HCT116 (cell line): ENCODE measurements at regions not wholly inside any gene's neighbourhood (a gene's known extent, or its start where the extent isn't known, plus 50 kb on each side); places are given as distances from the start of the nearest gene placed in this dataset.

Experiments
- ATF3 ChIP-seq: IDR thresholded peaks from 2 replicates; pipeline ENCODE4 v1.6.1; 2012
- CEBPB ChIP-seq: IDR thresholded peaks from 2 replicates; pipeline ENCODE4 v1.6.1; 2012; ENCODE audit warnings: low read depth
- CTCF ChIP-seq, 3 experiments: fragments of 200-600 bp in 1 of 3; sonication (generic) in 1 of 3; IDR thresholded peaks in 2 of 3; conservative IDR thresholded peaks in 1 of 3; 2 replicates each; pipeline ENCODE4 v1.5.1; 2012 to 2017; ENCODE audit warnings: low read depth in 2 of 3, low read length in 2 of 3, antibody characterized with exemption in 1 of 3, borderline replicate concordance in 1 of 3, control low read depth in 1 of 3, mild to moderate bottlenecking in 1 of 3, mixed read lengths in 1 of 3, mixed run types in 1 of 3, moderate library complexity in 1 of 3; ENCODE audit not compliant: insufficient read depth in 1 of 3
- EZH2 ChIP-seq: fragments of 200-600 bp; sonication (generic); IDR thresholded peaks from 2 replicates; pipeline ENCODE4 v1.6.1; 2017; ENCODE audit warnings: antibody characterized with exemption, mixed run types
- EZH2phosphoT487 ChIP-seq: fragments of 200-600 bp; IDR thresholded peaks from 2 replicates; pipeline ENCODE4 v1.6.1; 2018; ENCODE audit warnings: antibody characterized with exemption, borderline replicate concordance
- JUND ChIP-seq: IDR thresholded peaks from 2 replicates; pipeline ENCODE4 v1.6.1; 2012
- POLR2A ChIP-seq: IDR thresholded peaks from 2 replicates; pipeline ENCODE4 v1.7.0; 2011; ENCODE audit warnings: borderline replicate concordance; ENCODE audit not compliant: insufficient read depth, insufficient read length; ENCODE audit errors: extremely low read depth
- POLR2AphosphoS5 ChIP-seq: IDR thresholded peaks from 2 replicates; pipeline ENCODE4 v1.6.1; 2011; ENCODE audit warnings: mild to moderate bottlenecking, low read depth, low read length, moderate library complexity
- SP1 ChIP-seq: IDR thresholded peaks from 2 replicates; pipeline ENCODE4 v1.6.1; 2012; ENCODE audit warnings: low read depth
- SRF ChIP-seq: IDR thresholded peaks from 2 replicates; pipeline ENCODE4 v1.6.1; 2012; ENCODE audit warnings: low read depth
- ZBTB33 ChIP-seq: IDR thresholded peaks from 2 replicates; pipeline ENCODE4 v1.6.1; 2011; ENCODE audit warnings: mild to moderate bottlenecking, low read length, moderate library complexity; ENCODE audit not compliant: insufficient replicate concordance; ENCODE audit errors: extremely low read depth
- ZFX ChIP-seq: fragments of 450-650 bp; IDR thresholded peaks from 2 replicates; pipeline ENCODE4 v1.6.1; 2017
- ZNF274 ChIP-seq: fragments of 200-500 bp; sonication (Bioruptor generic); IDR thresholded peaks from 2 replicates; pipeline ENCODE4 v1.6.1; 2014; ENCODE audit warnings: mild to moderate bottlenecking, low read depth, low read length, inconsistent platforms

GRCh38 chr10:110387617-110387982, 82.9 kb upstream of the SMNDC1 start:
- TF ChIP-seq EZH2: no peak
- TF ChIP-seq CTCF (IDR thresholded peaks at IDR 0.05 in 2 of 3, conservative IDR thresholded peaks at IDR 0.05 in 1 of 3; ENCODE audit: borderline replicate concordance in 1 of 3, insufficient read depth in 1 of 3, low read depth in 2 of 3, low read length in 2 of 3): no peak
- no peak for TF ChIP-seq POLR2AphosphoS5
- no peak for TF ChIP-seq POLR2A
- no peak for TF ChIP-seq SP1
- no peak for TF ChIP-seq CEBPB
- no peak for TF ChIP-seq ZFX
- no peak for TF ChIP-seq SRF
- TF ChIP-seq ZBTB33: no peak
- TF ChIP-seq ZNF274: no peak
- TF ChIP-seq EZH2phosphoT487: no peak
- no peak for TF ChIP-seq JUND
- no peak for TF ChIP-seq ATF3
